ENCODE measurements at regions not wholly inside any gene's neighbourhood (a gene's known extent, or its start where the extent isn't known, plus 50 kb on each side); places are given as distances from the start of the nearest gene placed in this dataset.

- TF ChIP-seq CTCF (IDR thresholded peaks at IDR 0.05) (no peak), ZFX (IDR thresholded peaks at IDR 0.05; ENCODE audit: borderline replicate concordance) (no peak)
Observed at GRCh38 chr13:22412452-22412851, 741.6 kb downstream of the FGF9 start.

All from 22Rv1 (cell line).